MM.1S (cell line): ENCODE measurements at regions not wholly inside any gene's neighbourhood (a gene's known extent, or its start where the extent isn't known, plus 50 kb on each side); places are given as distances from the start of the nearest gene placed in this dataset.

ENCODE experiments used
- DNase-seq: peaks from one replicate; pipeline ENCODE4 v3.0.0-alpha.2; 2015
- H2AFZ ChIP-seq: fragments of 300-600 bp; sonication (generic); 2 replicates; pipeline ENCODE4 v1.6.0; 2016; ENCODE audit warnings: antibody characterized with exemption, low read length
- H3F3A ChIP-seq: fragments of 300-600 bp; sonication (generic); 2 replicates; pipeline ENCODE4 v1.6.1; 2016; ENCODE audit warnings: mild to moderate bottlenecking, antibody characterized with exemption, low read length, moderate library complexity, mixed read lengths; ENCODE audit not compliant: insufficient read depth
- H3K27ac ChIP-seq: fragments of 300-600 bp; sonication (generic); 2 replicates; pipeline ENCODE4 v1.5.1; 2016; ENCODE audit warnings: mild to moderate bottlenecking, low read length
- H3K27me3 ChIP-seq: fragments of 300-600 bp; sonication (generic); replicated peaks from 2 replicates; pipeline ENCODE4 v1.6.0; 2016; ENCODE audit warnings: low read length; ENCODE audit not compliant: insufficient read depth
- H3K36me3 ChIP-seq: fragments of 300-600 bp; sonication (generic); replicated peaks from 2 replicates; pipeline ENCODE4 v1.6.1; 2016; ENCODE audit warnings: mild to moderate bottlenecking, low read length, mixed read lengths; ENCODE audit not compliant: insufficient read depth
- H3K4me1 ChIP-seq: fragments of 300-600 bp; sonication (generic); 2 replicates; pipeline ENCODE4 v1.6.1; 2016; ENCODE audit warnings: low read length, mixed read lengths
- H3K4me2 ChIP-seq: fragments of 300-600 bp; sonication (generic); 2 replicates; pipeline ENCODE4 v1.6.0; 2016; ENCODE audit warnings: low read depth, low read length
- H3K4me3 ChIP-seq: fragments of 300-600 bp; sonication (generic); 2 replicates; pipeline ENCODE4 v1.5.1; 2016; ENCODE audit warnings: low read length, mixed read lengths
- H3K79me2 ChIP-seq: fragments of 300-600 bp; sonication (generic); 2 replicates; pipeline ENCODE4 v1.6.1; 2016; ENCODE audit warnings: mixed run types, low read length, mixed read lengths
- H3K9ac ChIP-seq: fragments of 300-600 bp; sonication (generic); 2 replicates; pipeline ENCODE4 v1.6.1; 2016; ENCODE audit warnings: low read length, mixed read lengths
- H3K9me2 ChIP-seq: fragments of 300-600 bp; sonication (generic); replicated peaks from 2 replicates; pipeline ENCODE4 v1.6.1; 2016; ENCODE audit warnings: mild to moderate bottlenecking, low read length, mixed read lengths; ENCODE audit not compliant: insufficient read depth
- H3K9me3 ChIP-seq: fragments of 300-600 bp; sonication (generic); replicated peaks from 2 replicates; pipeline ENCODE4 v1.6.1; 2016; ENCODE audit warnings: mild to moderate bottlenecking, low read length, mixed read lengths; ENCODE audit not compliant: insufficient read depth
- H4K20me1 ChIP-seq: fragments of 300-600 bp; sonication (generic); 2 replicates; pipeline ENCODE4 v1.6.1; 2016; ENCODE audit warnings: mild to moderate bottlenecking, low read length, moderate library complexity, mixed read lengths; ENCODE audit not compliant: insufficient read depth
- CTCF ChIP-seq: fragments of 300-600 bp; sonication (generic); IDR thresholded peaks from 2 replicates; pipeline ENCODE4 v1.5.1; 2016; ENCODE audit warnings: antibody characterized with exemption, low read length, mixed read lengths
- EZH2 ChIP-seq: fragments of 300-600 bp; sonication (generic); optimal IDR thresholded peaks from 2 replicates; pipeline ENCODE3; 2017; ENCODE audit warnings: low read depth, mild to moderate bottlenecking, antibody characterized with exemption, low read length, mixed read lengths
- EZH2phosphoT487 ChIP-seq: fragments of 300-600 bp; sonication (generic); IDR thresholded peaks from 2 replicates; pipeline ENCODE4 v1.6.1; 2018; ENCODE audit warnings: antibody characterized with exemption, low read length

GRCh38 chr11:11171854-11172253 is 181.2 kb downstream of the CSNK2A3 start:
- no peak overlapping the region for H2AFZ ChIP-seq
- H4K20me1 ChIP-seq = no peaks in the 10 kb centered on the region
- no peaks in the 10 kb centered on the region for H3K36me3 ChIP-seq
- peaks cover 55% of the 10 kb centered on the region for H3K4me1 ChIP-seq
- peak overlapping the region; percentile 52 for H3K4me2 ChIP-seq
- H3F3A ChIP-seq = peaks cover 6% of the 10 kb centered on the region
- no peak overlapping the region for H3K4me3 ChIP-seq
- H3K27ac ChIP-seq = peak overlapping the region; percentile 41; the same call in 1 of the 2 replicates
- peak; percentile 96 for DNase-seq
- TF ChIP-seq EZH2phosphoT487 (no peak), EZH2 (no peak), CTCF (no peak)
- H3K27me3 ChIP-seq = no peaks in the 10 kb centered on the region
- no peaks in the 10 kb centered on the region for H3K9me3 ChIP-seq
- H3K9me2 ChIP-seq = no peaks in the 10 kb centered on the region
- H3K9ac ChIP-seq = no peak overlapping the region
- no peaks in the 10 kb centered on the region for H3K79me2 ChIP-seq

- H3K4me1 ChIP-seq = peaks cover 55% of the 10 kb centered on the region
- H3K27ac ChIP-seq = peak overlapping the region; percentile 41; the same call in 1 of the 2 replicates
- no peak overlapping the region for H3K4me3 ChIP-seq
- peaks cover 6% of the 10 kb centered on the region for H3F3A ChIP-seq
- no peaks in the 10 kb centered on the region for H3K9me3 ChIP-seq
- no peaks in the 10 kb centered on the region for H3K9me2 ChIP-seq
- TF ChIP-seq CTCF = no peak
- TF ChIP-seq EZH2phosphoT487 = no peak
- TF ChIP-seq EZH2 = no peak
- no peaks in the 10 kb centered on the region for H3K27me3 ChIP-seq
- DNase-seq = no peak
- no peaks in the 10 kb centered on the region for H3K79me2 ChIP-seq
- no peaks in the 10 kb centered on the region for H3K36me3 ChIP-seq
- no peak overlapping the region for H3K9ac ChIP-seq
- no peak overlapping the region for H2AFZ ChIP-seq
- H4K20me1 ChIP-seq = no peaks in the 10 kb centered on the region
- H3K4me2 ChIP-seq = peak overlapping the region; percentile 52; the same call in 1 of the 2 replicates
These were observed 181.8 kb downstream of the CSNK2A3 start for GRCh38 chr11:11171285-11171684.

GRCh38 chr11:11170352-11171084 is 182.5 kb downstream of the CSNK2A3 start:
- Histone ChIP-seq H3F3A (peaks cover 6% of the 10 kb centered on the region), H3K4me2 (peak overlapping the region; percentile 12; the same call in 1 of the 2 replicates), H3K9ac (no peak overlapping the region), H3K4me1 (peaks cover 55% of the 10 kb centered on the region), H3K36me3 (no peaks in the 10 kb centered on the region), H4K20me1 (no peaks in the 10 kb centered on the region), H2AFZ (peak overlapping the region; percentile 20; the same call in 1 of the 2 replicates), H3K9me3 (no peaks in the 10 kb centered on the region), H3K79me2 (no peaks in the 10 kb centered on the region), H3K9me2 (no peaks in the 10 kb centered on the region), H3K27me3 (no peaks in the 10 kb centered on the region), H3K27ac (peak overlapping the region; percentile 41; the same call in 1 of the 2 replicates), H3K4me3 (no peak overlapping the region)
- DNase-seq = peak; percentile 71
- TF ChIP-seq EZH2 (no peak), EZH2phosphoT487 (no peak), CTCF (no peak)
